ENCODE measurements at regions not wholly inside any gene's neighbourhood (a gene's known extent, or its start where the extent isn't known, plus 50 kb on each side); places are given as distances from the start of the nearest gene placed in this dataset.

GRCh38 chr14:29494312-29494711 lies 433.3 kb downstream of the PRKD1 start:
- Histone ChIP-seq H3K4me3 (ENCODE audit: low read length) (no peak overlapping the region), H3K27ac (ENCODE audit: low read length) (no peak overlapping the region), H3K36me3 (ENCODE audit: control insufficient read depth, insufficient read depth, low read length) (no peaks in the 10 kb centered on the region), H3K4me1 (ENCODE audit: control insufficient read depth, insufficient read depth, low read length) (no peaks in the 10 kb centered on the region), H3K9me3 (ENCODE audit: control insufficient read depth, low read depth, low read length) (no peaks in the 10 kb centered on the region), H3K27me3 (ENCODE audit: control insufficient read depth, insufficient read depth, low read length) (no peaks in the 10 kb centered on the region)
- DNase-seq, result no peak
- no CpG with 5 or more reads among the region's 1 CpG for whole genome bisulfite sequencing (ENCODE audit: insufficient coverage, low lambda C conversion rate)

GRCh38 chr14:29503903-29504302 lies 423.7 kb downstream of the PRKD1 start:
- no peak for DNase-seq
- no peaks in the 10 kb centered on the region for H3K9me3 ChIP-seq (ENCODE audit: control insufficient read depth, low read depth, low read length)
- no peaks in the 10 kb centered on the region for H3K27me3 ChIP-seq (ENCODE audit: control insufficient read depth, insufficient read depth, low read length)
- no peak overlapping the region for H3K27ac ChIP-seq (ENCODE audit: low read length)
- H3K4me3 ChIP-seq (ENCODE audit: low read length), result no peak overlapping the region
- H3K4me1 ChIP-seq (ENCODE audit: control insufficient read depth, insufficient read depth, low read length), result no peaks in the 10 kb centered on the region
- H3K36me3 ChIP-seq (ENCODE audit: control insufficient read depth, insufficient read depth, low read length), result no peaks in the 10 kb centered on the region

GRCh38 chr14:29518335-29518734 lies 409.3 kb downstream of the PRKD1 start:
- no peak for DNase-seq
- no peaks in the 10 kb centered on the region for H3K27me3 ChIP-seq (ENCODE audit: control insufficient read depth, insufficient read depth, low read length)
- no peaks in the 10 kb centered on the region for H3K36me3 ChIP-seq (ENCODE audit: control insufficient read depth, insufficient read depth, low read length)
- H3K9me3 ChIP-seq (ENCODE audit: control insufficient read depth, low read depth, low read length), result no peaks in the 10 kb centered on the region
- no peak overlapping the region for H3K4me3 ChIP-seq (ENCODE audit: low read length)
- WGBS (ENCODE audit: insufficient coverage, low lambda C conversion rate), result no CpG with 5 or more reads among the region's 2 CpGs
- no peak overlapping the region for H3K27ac ChIP-seq (ENCODE audit: low read length)
- H3K4me1 ChIP-seq (ENCODE audit: control insufficient read depth, insufficient read depth, low read length), result no peaks in the 10 kb centered on the region

GRCh38 chr14:29521526-29522137 lies 406.0 kb downstream of the PRKD1 start:
- Histone ChIP-seq H3K27ac (ENCODE audit: low read length) (no peak overlapping the region), H3K4me1 (ENCODE audit: control insufficient read depth, insufficient read depth, low read length) (no peaks in the 10 kb centered on the region), H3K36me3 (ENCODE audit: control insufficient read depth, insufficient read depth, low read length) (no peaks in the 10 kb centered on the region), H3K9me3 (ENCODE audit: control insufficient read depth, low read depth, low read length) (no peaks in the 10 kb centered on the region), H3K27me3 (ENCODE audit: control insufficient read depth, insufficient read depth, low read length) (no peaks in the 10 kb centered on the region), H3K4me3 (ENCODE audit: low read length) (no peak overlapping the region)
- no peak for DNase-seq
- WGBS (ENCODE audit: insufficient coverage, low lambda C conversion rate), result 31% methylated on average over 2 of the region's 2 CpGs
